ENCODE measurements at regions not wholly inside any gene's neighbourhood (a gene's known extent, or its start where the extent isn't known, plus 50 kb on each side); places are given as distances from the start of the nearest gene placed in this dataset.

GRCh38 chr3:153963012-153963411, 158.2 kb upstream of the ARHGEF26 start:
- TF ChIP-seq CTCF (IDR thresholded peaks at IDR 0.05) (no peak), POLR2A (IDR thresholded peaks at IDR 0.05) (no peak)

All from body of pancreas (tissue), 4 donors.